Gastrocnemius medialis (tissue), 4 donors: ENCODE measurements at regions not wholly inside any gene's neighbourhood (a gene's known extent, or its start where the extent isn't known, plus 50 kb on each side); places are given as distances from the start of the nearest gene placed in this dataset.

Experiments
- POLR2A ChIP-seq, 2 donors: fragments of 450-650 bp; IDR thresholded peaks; one replicate each; pipeline ENCODE4 v1.6.1; 2017; ENCODE audit warnings: antibody characterized with exemption in 2 of 2, mild to moderate bottlenecking in 2 of 2, moderate library complexity in 2 of 2
- TF ChIP-seq, protein P1 (sequence below), 5 experiments: fragments of 450-650 bp in 3 of 5; fragments of 200-600 bp in 2 of 5; sonication (generic) in 2 of 5; IDR thresholded peaks in 4 of 5; conservative IDR thresholded peaks in 1 of 5; 1 replicate in 4 of 5; 2 replicates in 1 of 5; pipeline ENCODE4 v1.5.1; 2016 to 2019; ENCODE audit warnings: antibody characterized with exemption in 5 of 5, mild to moderate bottlenecking in 3 of 5, moderate library complexity in 3 of 5

DNA sequence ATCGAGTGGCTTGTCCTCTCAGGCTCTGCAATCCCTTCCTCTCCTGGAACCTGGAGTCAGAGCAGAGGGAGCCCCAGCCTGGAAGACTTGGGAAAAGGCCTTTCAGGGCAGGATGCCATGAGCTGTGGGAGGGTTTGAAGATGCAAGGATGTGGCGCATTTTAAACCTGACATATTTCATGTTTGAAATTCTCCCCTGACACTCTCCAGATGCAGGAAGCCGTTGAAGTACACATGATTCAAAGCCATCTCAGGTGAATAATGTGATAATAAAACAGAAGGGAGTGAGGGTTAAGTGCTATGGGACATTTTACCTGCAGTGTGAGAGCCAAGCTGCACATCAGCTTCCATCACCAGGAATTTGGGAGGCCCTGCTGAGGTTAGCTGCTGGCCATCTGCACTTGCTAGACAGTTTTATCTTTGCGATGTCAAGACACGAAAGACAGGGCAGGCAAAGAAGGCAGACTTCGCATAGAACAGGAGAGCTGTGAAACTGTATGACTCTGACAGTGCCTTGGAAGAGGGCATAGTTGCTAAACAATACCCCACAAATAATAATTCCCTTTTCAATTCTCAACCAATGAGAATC lies 159.1 kb upstream of the GDF10 start:
- TF ChIP-seq, protein P1, sequence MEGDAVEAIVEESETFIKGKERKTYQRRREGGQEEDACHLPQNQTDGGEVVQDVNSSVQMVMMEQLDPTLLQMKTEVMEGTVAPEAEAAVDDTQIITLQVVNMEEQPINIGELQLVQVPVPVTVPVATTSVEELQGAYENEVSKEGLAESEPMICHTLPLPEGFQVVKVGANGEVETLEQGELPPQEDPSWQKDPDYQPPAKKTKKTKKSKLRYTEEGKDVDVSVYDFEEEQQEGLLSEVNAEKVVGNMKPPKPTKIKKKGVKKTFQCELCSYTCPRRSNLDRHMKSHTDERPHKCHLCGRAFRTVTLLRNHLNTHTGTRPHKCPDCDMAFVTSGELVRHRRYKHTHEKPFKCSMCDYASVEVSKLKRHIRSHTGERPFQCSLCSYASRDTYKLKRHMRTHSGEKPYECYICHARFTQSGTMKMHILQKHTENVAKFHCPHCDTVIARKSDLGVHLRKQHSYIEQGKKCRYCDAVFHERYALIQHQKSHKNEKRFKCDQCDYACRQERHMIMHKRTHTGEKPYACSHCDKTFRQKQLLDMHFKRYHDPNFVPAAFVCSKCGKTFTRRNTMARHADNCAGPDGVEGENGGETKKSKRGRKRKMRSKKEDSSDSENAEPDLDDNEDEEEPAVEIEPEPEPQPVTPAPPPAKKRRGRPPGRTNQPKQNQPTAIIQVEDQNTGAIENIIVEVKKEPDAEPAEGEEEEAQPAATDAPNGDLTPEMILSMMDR (IDR thresholded peaks at IDR 0.05 in 4 of 5, conservative IDR thresholded peaks at IDR 0.05 in 1 of 5) = no peak
- TF ChIP-seq POLR2A (IDR thresholded peaks at IDR 0.05) = no peak
